GM23338 (cell line): ENCODE measurements at regions not wholly inside any gene's neighbourhood (a gene's known extent, or its start where the extent isn't known, plus 50 kb on each side); places are given as distances from the start of the nearest gene placed in this dataset.

Experiments
- ATAC-seq: fragments of 200-7000 bp; cut with Tn5 transposase; 3 replicates; pipeline ENCODE4 v1.9.1; 2020
- DNase-seq: peaks from one replicate; pipeline ENCODE4 v3.0.0-alpha.2; 2015; ENCODE audit warnings: low spot score
- H2AFZ ChIP-seq: fragments of 200-600 bp; sonication (generic); 2 replicates; pipeline ENCODE4 v1.8.0; 2016; ENCODE audit warnings: antibody characterized with exemption, mild to moderate bottlenecking, moderate library complexity
- H3F3A ChIP-seq: fragments of 200-600 bp; sonication (generic); replicated peaks from 2 replicates; pipeline ENCODE4 v1.8.0; 2017; ENCODE audit warnings: antibody characterized with exemption, mixed run types, low read depth
- H3K27ac ChIP-seq: fragments of 200-600 bp; sonication (generic); 2 replicates; pipeline ENCODE4 v1.6.1; 2016; ENCODE audit warnings: low read depth
- H3K27me3 ChIP-seq: fragments of 200-600 bp; sonication (generic); 2 replicates; pipeline ENCODE4 v1.8.0; 2016; ENCODE audit warnings: mild to moderate bottlenecking, mixed run types, moderate library complexity; ENCODE audit not compliant: insufficient read depth
- H3K36me3 ChIP-seq: fragments of 200-600 bp; sonication (generic); 2 replicates; pipeline ENCODE4 v1.8.0; 2016; ENCODE audit warnings: mild to moderate bottlenecking; ENCODE audit not compliant: insufficient read depth
- H3K4me1 ChIP-seq: fragments of 200-600 bp; sonication (generic); 2 replicates; pipeline ENCODE4 v1.8.0; 2016; ENCODE audit warnings: mild to moderate bottlenecking, moderate library complexity; ENCODE audit not compliant: insufficient read depth
- H3K4me2 ChIP-seq: fragments of 200-600 bp; sonication (generic); 2 replicates; pipeline ENCODE4 v1.7.1; 2017; ENCODE audit warnings: mixed run types
- H3K4me3 ChIP-seq: fragments of 200-600 bp; sonication (generic); 2 replicates; pipeline ENCODE4 v1.6.1; 2016; ENCODE audit warnings: mixed run types
- H3K79me2 ChIP-seq: fragments of 200-600 bp; sonication (generic); replicated peaks from 2 replicates; pipeline ENCODE4 v1.8.0; 2017; ENCODE audit warnings: mild to moderate bottlenecking; ENCODE audit not compliant: insufficient read depth
- H3K9me2 ChIP-seq: fragments of 200-600 bp; sonication (generic); 2 replicates; pipeline ENCODE4 v1.8.0; 2017; ENCODE audit not compliant: insufficient read depth
- H4K20me1 ChIP-seq: fragments of 200-600 bp; sonication (generic); replicated peaks from 2 replicates; pipeline ENCODE4 v1.8.0; 2017; ENCODE audit warnings: mild to moderate bottlenecking; ENCODE audit not compliant: insufficient read depth
- H3K27ac Mint-ChIP-seq: 2 replicates; pipeline ENCODE4 v1.8.0; 2020; ENCODE audit warnings: inconsistent platforms, mild to moderate bottlenecking, moderate library complexity, mixed read lengths
- H3K27me3 Mint-ChIP-seq: 3 replicates; pipeline ENCODE4 v1.8.0; 2022; ENCODE audit warnings: low read depth, mild to moderate bottlenecking, moderate library complexity, mixed read lengths, inconsistent platforms; ENCODE audit not compliant: insufficient read depth, poor library complexity
- H3K36me3 Mint-ChIP-seq: 3 replicates; pipeline ENCODE4 v1.8.0; 2021; ENCODE audit warnings: low read depth, mild to moderate bottlenecking, inconsistent platforms, moderate library complexity, mixed read lengths
- H3K4me1 Mint-ChIP-seq: 3 replicates; pipeline ENCODE4 v1.8.0; 2020; ENCODE audit warnings: mild to moderate bottlenecking, inconsistent platforms, mixed read lengths
- H3K4me3 Mint-ChIP-seq: 3 replicates; pipeline ENCODE4 v1.8.0; 2021; ENCODE audit warnings: moderate library complexity, mild to moderate bottlenecking, inconsistent platforms, mixed read lengths
- H3K9me3 Mint-ChIP-seq: 3 replicates; pipeline ENCODE4 v1.8.0; 2020; ENCODE audit warnings: moderate library complexity, mild to moderate bottlenecking, inconsistent platforms, mixed read lengths
- CREB1 ChIP-seq: fragments of 250-450 bp; sonication (Bioruptor Pico); IDR thresholded peaks from 2 replicates; pipeline ENCODE4 v1.5.0; 2020; ENCODE audit warnings: low read depth, mild to moderate bottlenecking, moderate library complexity
- CTCF ChIP-seq, 2 experiments: fragments of 200-600 bp in 1 of 2; sonication (generic) in 1 of 2; conservative IDR thresholded peaks; 2 replicates each; pipeline versions ENCODE4 v1.5.1 to v1.6.1; 2016 to 2017; ENCODE audit warnings: antibody characterized with exemption in 2 of 2, low read depth in 2 of 2, mild to moderate bottlenecking in 2 of 2, moderate library complexity in 1 of 2
- ETS1 ChIP-seq: IDR thresholded peaks from 2 replicates; pipeline ENCODE4 v1.6.1; 2016; ENCODE audit warnings: antibody characterized with exemption
- EZH2 ChIP-seq: fragments of 200-600 bp; sonication (generic); IDR thresholded peaks from one replicate; pipeline ENCODE4 v1.8.0; 2017; ENCODE audit warnings: antibody characterized with exemption, mild to moderate bottlenecking, low read depth; ENCODE audit not compliant: unreplicated experiment
- EZH2phosphoT487 ChIP-seq: fragments of 200-600 bp; sonication (generic); IDR thresholded peaks from one replicate; pipeline ENCODE4 v1.8.1; 2018; ENCODE audit warnings: antibody characterized with exemption; ENCODE audit not compliant: unreplicated experiment
- JUNB ChIP-seq: IDR thresholded peaks from one replicate; pipeline ENCODE4 v1.6.1; 2016; ENCODE audit warnings: antibody characterized with exemption; ENCODE audit not compliant: unreplicated experiment
- NANOG ChIP-seq: IDR thresholded peaks from 2 replicates; pipeline ENCODE4 v1.6.1; 2016; ENCODE audit warnings: antibody characterized with exemption, borderline replicate concordance
- POLR2AphosphoS5 ChIP-seq: IDR thresholded peaks from 2 replicates; pipeline ENCODE4 v1.6.1; 2016; ENCODE audit warnings: antibody characterized with exemption, low read depth
- REST ChIP-seq: IDR thresholded peaks from one replicate; pipeline ENCODE4 v1.6.1; 2018; ENCODE audit warnings: antibody characterized with exemption; ENCODE audit not compliant: unreplicated experiment
- STAT1 ChIP-seq: IDR thresholded peaks from one replicate; pipeline ENCODE4 v1.6.1; 2016; ENCODE audit warnings: antibody characterized with exemption; ENCODE audit not compliant: unreplicated experiment
- ZNF114 ChIP-seq: fragments of 250-450 bp; sonication (Bioruptor Pico); IDR thresholded peaks from 2 replicates; pipeline ENCODE4 v1.5.0; 2020; ENCODE audit warnings: mild to moderate bottlenecking, moderate library complexity
- ZNF331 ChIP-seq: fragments of 250-450 bp; sonication (Bioruptor Pico); IDR thresholded peaks from 2 replicates; pipeline ENCODE4 v1.5.0; 2020; ENCODE audit warnings: low read depth, mild to moderate bottlenecking, moderate library complexity
- ZNF462 ChIP-seq: fragments of 250-450 bp; sonication (Bioruptor Pico); IDR thresholded peaks from 2 replicates; pipeline ENCODE4 v1.5.0; 2020; ENCODE audit warnings: mild to moderate bottlenecking, moderate library complexity

- no peak overlapping the region for H3K4me3 ChIP-seq
- Mint-ChIP-seq H3K27me3 (no peaks in the 10 kb centered on the region), H3K9me3 (no peaks in the 10 kb centered on the region), H3K36me3 (no peaks in the 10 kb centered on the region), H3K27ac (no peak overlapping the region), H3K4me1 (peaks cover 6% of the 10 kb centered on the region; the same call in 2 of the 3 replicates), H3K4me3 (no peak overlapping the region)
- no peak overlapping the region for H3K27ac ChIP-seq
- no peaks in the 10 kb centered on the region for H3K4me1 ChIP-seq
- H3K9me2 ChIP-seq, result 0 out of 2 replicates have a peak, but pooled peaks cover 4% of the 10 kb centered on the region
- H3K79me2 ChIP-seq, result no peaks in the 10 kb centered on the region
- H3K27me3 ChIP-seq, result no peaks in the 10 kb centered on the region
- TF ChIP-seq ETS1 (no peak), REST (no peak), CREB1 (CRISPR knock-in tag) (no peak), ZNF114 (CRISPR knock-in tag) (no peak), STAT1 (no peak), POLR2AphosphoS5 (no peak), NANOG (no peak), ZNF462 (no peak), ZNF331 (CRISPR knock-in tag) (no peak), CTCF (conservative IDR thresholded peaks at IDR 0.05; ENCODE audit: low read depth in 2 of 2) (no peak), EZH2 (no peak), JUNB (no peak), EZH2phosphoT487 (no peak)
- 0 out of 2 replicates have a peak overlapping the region, but pooled peaks have one; percentile 11 for H2AFZ ChIP-seq
- ATAC-seq, result no peak
- H3K4me2 ChIP-seq, result no peak overlapping the region
- no peak for DNase-seq
- no peaks in the 10 kb centered on the region for H4K20me1 ChIP-seq
- no peaks in the 10 kb centered on the region for H3K36me3 ChIP-seq
- H3F3A ChIP-seq, result no peaks in the 10 kb centered on the region
Measured at GRCh38 chr10:81009296-81009695, 471.6 kb downstream of the SH2D4B start.
